GM21526 (cell line): ENCODE measurements at regions not wholly inside any gene's neighbourhood (a gene's known extent, or its start where the extent isn't known, plus 50 kb on each side); places are given as distances from the start of the nearest gene placed in this dataset.
A peak's percentile ranks its signal among the peaks of the same experiment; 100 is the strongest.
"Not testable (repeated sequence)": the region's sequence is repeated elsewhere in the genome, so short reads cannot be mapped to it uniquely, and the experiment has no call there.

Experiments
- ATAC-seq: cut with Tn5 transposase; IDR thresholded peaks from one replicate; pipeline ENCODE4 v1.9.1; 2021; ENCODE audit warnings: moderate library complexity; ENCODE audit not compliant: unreplicated experiment, low FRiP score

DNA sequence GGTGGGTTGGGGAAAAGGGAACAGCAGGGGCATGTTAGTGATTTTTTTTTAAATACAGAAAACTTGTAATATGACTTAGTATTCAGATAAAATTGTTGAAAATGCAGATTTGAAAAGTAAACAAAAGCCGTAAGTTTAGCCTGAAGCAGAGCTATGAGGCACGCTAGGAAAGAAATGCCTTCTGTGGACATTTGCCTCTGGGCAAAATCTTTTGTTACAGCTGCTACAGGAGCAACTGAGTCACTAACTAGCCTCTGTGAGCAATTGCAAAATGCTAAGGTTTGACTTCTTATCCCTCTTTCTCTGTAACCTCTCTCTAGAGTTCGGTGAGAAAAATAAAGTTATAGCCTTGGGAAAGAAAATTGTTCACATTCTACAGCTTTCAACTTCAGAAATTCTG lies 350.0 kb downstream of the SLC7A11 start:
- no peak for ATAC-seq

DNA sequence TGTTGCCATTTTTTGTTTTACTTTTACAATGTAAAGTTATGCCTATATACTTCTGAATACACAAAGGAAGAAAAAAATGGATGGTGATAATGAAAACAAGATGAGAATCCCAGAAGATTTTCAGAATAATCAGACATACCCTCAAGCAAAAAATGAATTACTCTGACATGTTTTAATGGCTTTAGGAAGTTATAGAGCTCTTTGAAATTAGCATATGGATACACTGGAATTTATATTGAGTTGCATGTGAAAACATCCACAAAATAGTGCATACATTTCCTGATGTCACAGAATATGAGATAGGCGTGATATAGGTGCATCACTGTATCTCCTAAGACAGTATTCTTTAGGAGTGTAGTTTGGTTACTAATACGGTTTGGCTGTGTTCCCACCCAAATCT lies 351.3 kb downstream of the SLC7A11 start:
- no peak for ATAC-seq

DNA sequence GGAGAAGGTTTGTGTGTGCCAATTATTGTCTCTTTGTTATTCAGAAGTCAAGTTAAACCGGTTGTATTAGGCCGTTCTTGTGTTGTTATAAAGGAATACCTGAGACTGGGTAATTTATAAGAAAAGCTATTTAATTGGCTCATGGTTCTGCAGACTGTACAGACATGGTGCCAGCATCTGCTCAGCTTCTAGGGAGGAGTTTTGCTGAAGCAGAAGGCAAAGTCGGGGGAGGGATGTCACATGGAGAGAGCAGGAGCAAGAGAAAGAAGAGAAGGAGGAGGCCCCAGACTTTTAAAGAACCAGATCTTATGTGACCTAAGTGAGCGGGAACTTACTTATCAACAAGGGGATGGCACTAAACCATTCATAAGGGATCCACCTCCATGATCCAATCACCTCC lies 349.3 kb upstream of the PCDH18 start:
- ATAC-seq = no peak

DNA sequence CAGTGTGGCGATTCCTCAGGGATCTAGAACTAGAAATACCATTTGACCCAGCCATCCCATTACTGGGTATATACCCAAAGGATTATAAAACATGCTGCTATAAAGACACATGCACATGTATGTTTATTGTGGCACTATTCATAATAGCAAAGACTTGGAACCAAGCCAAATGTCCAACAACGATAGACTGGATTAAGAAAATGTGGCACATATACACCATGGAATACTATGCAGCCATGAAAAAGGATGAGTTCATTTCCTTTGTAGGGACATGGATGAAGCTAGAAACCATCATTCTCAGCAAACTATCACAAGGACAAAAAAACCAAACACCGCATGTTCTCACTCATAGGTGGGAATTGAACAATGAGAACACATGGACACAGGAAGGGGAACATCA lies 335.8 kb upstream of the PCDH18 start:
- not testable (repeated sequence) for ATAC-seq

DNA sequence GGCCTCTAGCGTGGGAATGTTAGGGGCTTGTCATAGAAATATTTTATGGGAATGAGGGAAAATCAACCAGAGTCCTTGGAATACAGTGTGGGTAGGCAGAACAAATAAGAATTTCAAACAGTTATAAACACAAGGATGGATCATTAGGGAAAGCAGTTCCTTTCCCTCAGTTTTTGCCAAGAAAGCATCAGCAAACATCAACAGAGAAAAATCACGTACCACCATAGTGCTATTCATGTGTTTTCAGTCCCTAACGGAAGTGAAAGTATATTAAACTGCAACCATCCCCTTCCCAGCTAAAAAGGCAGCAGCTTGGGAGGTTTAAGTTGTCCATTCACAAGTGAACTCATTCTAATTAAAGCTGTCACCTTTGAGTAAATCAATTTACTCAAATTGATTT lies 334.4 kb upstream of the PCDH18 start:
- no peak for ATAC-seq

DNA sequence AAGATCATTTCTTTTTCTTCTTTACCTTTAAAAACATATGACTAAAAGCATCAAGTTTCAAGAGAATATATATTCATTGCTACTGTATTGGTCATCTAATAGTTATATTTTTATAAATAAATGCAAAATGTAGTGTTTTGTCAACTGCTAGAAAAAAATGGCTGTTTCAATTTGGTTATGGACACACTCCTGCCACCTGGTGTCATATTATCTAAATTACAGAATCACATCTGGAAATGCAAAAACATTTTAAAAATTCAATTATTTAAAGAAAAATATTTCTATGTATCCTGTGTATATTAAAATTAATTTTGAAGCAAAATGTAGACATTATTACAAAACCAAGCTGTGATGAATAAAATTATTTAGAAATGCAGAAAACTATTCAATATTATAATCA lies 329.4 kb upstream of the PCDH18 start:
- ATAC-seq = no peak

DNA sequence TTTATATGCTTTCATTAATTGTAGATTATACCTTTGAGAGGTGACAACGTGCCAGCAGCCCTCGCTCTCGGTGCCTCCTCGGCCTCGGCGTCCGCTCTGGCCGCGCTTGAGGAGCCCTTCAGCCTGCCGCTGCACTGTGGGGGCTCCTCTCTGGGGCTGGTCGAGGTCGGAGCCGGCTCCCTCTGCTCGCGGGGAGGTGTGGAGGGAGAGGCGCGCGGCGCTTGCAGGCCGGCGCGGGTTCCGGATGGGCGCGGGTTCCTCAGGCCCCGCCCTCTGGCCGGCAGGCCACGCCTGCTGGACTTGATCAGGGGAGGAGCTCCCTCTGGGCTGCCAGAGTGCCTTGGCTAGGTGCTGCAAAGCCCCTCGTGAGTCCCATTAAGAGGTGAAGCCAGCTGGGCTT lies 321.1 kb upstream of the PCDH18 start:
- no peak for ATAC-seq

DNA sequence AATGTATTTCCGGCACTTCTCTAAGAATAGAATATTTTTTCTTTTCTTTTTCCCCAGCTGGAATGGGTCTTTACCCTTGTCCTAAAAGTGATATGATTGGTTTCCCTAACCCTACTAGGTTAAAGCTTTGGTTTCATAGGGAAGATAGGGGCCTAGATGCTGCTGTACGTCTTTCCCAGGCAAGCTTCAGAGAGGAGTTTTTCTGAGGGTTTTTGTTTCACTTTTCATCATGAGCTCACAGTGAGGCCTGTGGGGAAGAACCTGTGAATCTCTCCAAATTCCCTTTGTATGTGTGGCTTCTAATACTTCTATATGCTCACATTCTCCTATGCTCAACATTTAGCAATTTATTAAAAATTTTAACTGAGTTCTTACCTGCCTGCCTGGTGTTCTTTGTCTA lies 320.0 kb upstream of the PCDH18 start:
- no peak for ATAC-seq

DNA sequence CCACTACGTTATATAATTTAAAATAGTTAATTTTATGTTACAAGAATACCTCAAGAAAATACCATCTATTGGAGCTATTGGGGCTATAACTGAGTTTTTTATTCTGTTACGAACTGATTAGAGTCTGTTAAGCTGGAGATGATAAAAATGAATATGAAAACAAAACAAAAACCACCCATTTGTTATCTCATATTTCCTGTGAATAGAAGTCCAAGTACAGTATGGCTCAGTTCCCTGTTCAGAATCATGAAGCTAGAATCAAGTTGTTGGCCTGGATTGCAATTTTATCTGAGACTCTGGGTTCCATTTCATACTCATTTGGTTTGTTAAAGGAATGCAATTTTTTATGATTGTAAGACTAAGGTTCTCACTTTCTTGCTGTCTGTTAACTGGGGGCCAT lies 319.1 kb upstream of the PCDH18 start:
- ATAC-seq = no peak

DNA sequence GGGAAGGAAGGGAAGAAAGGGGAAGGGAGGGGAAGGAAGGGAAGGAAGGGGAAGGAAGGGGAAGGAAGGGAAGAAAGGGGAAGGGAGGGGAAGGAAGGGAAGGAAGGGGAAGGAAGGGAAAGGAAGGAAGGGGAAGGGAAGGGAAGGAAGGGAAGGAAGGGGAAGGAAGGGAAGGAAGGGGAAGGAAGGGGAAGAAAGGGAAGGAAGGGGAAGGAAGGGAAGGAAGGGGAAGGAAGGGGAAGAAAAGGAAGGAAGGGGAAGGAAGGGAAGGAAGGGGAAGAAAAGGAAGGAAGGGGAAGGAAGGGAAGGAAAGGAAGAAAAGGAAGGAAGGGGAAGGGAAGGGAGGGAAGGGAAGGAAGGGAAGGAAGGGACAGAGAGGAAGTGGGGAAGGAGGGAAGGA lies 295.7 kb upstream of the PCDH18 start:
- not testable (repeated sequence) for ATAC-seq

DNA sequence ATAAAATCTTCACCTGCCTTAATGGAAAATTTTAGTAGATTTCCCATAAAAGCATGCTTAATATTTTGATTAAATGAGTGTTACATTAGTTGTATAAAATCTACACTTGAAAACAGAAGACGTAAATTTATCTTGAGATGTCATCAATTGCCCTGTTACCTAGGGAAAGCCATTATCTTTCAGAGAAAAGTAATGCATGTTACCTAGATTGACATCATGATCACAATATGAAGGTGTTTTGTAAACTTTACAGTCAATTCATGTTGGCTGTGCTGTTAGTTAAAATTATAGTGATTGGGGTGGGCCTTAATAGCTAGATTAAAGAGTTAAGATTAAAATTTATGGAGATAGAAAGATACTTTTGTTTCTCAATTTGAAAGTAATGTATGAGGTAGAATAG lies 293.2 kb upstream of the PCDH18 start:
- no peak for ATAC-seq

DNA sequence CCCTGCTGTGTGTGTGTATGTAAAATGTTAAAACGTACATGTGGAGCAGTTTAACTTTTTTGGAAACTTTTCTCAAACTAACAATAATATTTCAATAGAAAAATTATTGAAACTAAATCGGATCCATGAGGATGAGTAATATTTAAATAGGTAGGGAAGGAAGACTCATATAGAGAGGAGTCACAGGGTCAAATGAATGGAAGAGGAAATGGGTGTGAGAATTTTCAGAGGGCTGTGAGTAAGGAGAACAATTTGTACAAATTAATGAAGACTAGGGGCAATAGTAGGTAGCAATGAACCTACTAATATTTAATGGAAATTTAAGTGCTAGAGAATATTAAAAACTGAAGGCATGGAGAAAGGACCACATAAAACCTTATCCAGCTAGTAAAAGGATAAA lies 290.7 kb upstream of the PCDH18 start:
- no peak for ATAC-seq

DNA sequence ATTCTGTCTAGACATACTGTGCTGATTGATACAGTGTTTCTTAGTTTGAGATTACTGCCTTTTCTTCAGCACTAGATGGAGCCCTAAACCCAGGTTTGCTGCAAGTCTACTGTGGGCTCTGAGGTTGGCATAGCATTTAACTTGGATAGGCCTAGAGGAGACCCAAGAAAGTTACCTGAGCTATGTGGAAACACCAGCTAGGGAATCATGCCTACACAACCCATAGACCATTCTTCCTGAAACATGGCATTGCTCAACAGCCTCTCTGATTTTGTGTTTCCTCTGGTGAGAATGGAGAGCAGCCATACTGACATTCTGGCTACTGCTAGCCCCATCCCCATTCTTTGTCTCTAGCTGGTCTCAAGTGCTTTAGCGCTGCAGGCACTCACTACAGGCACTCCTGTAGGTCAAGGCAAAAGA lies 287.7 kb upstream of the PCDH18 start:
- peak; percentile 87 for ATAC-seq

DNA sequence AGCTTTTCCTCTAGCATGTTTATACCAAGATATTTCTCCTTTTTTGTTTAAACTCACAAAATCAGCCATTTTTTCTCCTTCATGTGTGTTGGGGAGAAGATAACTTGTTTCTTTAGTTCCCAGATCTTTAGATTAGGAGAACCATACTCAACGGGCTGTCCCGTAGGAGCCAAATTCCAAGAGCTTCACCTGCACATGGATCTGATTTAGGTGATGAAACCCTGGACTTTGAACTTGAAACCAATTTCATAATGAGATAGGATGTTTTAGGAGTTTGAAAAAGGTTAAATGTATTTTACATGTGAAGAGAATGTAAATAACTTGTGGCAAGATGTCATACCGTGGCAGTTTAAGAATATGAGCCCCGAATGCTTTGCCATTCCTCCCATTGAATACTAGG lies 280.0 kb upstream of the PCDH18 start:
- no peak for ATAC-seq

DNA sequence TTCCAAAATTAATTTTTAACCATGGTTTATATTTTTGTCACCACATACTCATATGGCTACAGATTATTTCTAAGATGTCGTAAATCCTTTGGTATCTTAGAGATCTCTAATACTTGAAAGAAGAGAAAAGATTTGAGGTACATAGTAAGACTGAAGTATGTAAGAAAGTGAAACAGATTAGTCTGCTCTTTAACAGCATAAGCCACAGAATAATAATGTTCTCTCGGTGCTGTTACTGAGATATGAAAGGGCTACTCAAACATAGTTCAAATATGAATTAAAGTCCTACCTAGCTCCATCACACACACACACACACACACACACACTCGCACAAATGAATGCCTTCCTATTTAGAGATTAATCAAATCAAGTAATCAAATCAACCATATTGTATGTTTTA lies 274.1 kb upstream of the PCDH18 start:
- ATAC-seq = no peak

DNA sequence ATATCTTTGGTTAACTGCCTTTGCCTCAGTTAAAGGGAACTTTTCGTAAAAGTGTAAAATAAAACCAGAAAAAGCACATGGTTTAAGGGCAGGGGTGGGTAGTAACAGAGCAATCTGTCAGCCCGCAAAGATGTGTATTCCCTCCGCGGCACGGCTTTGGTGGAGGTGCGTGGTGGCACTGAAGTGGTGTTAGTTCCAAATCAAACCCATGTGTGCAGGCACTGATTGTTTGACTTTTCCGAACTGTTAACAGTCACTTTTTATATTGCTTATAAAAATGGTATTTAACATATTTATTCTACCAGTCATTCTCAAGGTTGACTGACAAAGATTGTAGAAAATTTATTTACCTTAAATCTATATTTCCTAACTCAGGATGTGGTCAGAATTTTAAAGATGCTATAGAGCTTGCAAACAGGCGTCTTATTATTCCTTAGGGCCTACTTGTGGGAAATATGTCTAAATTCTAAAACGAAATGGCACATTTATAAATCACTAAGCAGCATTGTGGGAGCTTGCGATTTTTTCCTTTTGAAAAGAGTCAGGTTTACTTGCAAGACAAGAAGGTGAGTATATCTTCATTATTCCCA lies 272.7 kb upstream of the PCDH18 start:
- ATAC-seq = no peak

DNA sequence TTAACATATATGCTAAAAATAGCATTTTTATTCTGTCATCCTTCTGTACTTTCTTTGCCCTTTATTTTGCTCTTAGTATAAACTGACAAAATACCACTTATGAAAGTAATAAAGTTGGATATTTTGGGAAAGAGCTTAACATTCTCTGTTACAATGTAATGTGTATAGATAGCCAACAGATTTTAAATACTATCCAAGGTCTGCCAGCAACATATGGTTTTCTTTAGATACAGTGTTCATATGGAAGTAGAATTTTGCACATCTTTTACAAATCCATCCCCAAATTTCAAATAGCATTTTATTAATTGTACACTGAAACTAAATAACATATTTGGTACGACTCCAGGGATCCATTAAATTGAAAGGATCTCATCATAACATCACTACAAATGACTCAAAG lies 268.6 kb upstream of the PCDH18 start:
- ATAC-seq = no peak

DNA sequence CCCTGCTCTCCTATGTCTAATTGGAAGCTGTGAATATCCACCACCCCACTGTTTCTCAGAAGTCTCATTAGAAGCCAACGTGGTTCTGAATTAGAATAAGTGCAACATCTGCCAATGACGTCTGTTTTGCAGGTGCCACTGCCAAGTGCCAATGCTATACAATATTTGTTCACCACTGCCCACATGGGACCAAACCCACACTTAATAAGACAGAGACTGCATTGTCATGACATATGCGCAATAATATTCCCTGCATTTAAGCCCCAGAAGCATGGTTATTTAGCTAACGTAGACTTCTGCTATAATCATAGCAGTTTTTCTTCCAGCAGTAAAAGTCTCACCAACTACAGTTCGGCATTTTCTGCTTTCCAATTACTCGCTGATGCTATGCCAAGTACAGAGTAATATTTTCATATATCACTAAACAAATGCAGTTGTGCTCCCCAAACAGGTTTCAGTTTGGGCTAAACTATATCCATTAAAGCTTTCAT lies 262.5 kb upstream of the PCDH18 start:
- ATAC-seq = no peak

DNA sequence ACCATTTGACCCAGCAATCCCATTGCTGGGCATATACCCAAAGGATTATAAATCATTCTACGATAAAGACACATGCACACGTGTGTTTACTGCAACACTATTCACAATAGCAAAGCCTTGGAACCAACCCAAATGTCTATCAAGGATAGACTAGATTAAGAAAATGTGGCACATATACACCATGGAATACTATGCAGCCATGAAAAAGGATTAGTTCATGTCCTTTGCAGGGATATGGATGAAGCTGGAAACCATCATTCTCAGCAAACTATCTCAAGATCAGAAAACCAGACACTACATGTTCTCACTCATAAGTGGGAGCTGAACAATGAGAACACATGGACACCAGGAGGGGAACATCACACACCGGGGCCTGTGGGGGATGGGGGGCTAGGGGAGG lies 257.0 kb upstream of the PCDH18 start:
- not testable (repeated sequence) for ATAC-seq

DNA sequence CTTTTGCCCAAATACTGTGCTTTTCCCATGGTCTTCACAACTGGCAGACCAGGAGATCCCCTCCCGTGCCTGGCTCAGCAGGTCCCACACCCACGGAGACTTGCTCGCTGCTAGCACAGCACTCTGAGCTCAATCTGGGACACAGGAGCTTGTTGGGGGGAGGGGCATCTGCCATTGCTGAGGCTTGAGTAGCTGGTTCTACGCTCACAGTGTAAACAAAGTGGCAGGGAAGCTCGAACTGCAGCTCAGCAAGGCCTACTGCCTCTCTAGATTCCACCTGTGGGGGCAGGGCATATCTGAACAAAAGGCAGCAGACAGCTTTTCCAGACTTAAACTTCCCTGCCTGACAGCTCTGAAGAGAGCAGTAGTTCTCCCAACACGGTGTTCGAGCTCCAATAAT lies 251.6 kb upstream of the PCDH18 start:
- ATAC-seq = not testable (repeated sequence)

DNA sequence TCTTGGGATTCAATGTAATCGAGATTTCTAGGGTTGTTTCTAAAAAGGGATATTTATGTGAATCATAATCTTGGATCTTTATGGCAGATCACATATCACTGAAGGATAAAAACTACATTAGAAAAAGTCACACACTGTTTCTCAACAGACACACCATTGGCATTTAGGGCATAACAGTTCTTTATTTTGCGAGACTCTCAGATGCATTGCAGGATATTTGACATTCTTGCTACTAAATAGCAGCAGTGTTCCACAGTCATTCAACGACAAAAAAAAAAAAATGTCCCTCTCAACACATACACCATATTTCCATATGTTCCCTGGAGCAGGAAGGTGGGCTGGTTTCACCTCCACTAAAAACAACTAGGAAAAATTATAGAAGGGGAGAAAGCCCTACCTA lies 243.4 kb upstream of the PCDH18 start:
- ATAC-seq = no peak

DNA sequence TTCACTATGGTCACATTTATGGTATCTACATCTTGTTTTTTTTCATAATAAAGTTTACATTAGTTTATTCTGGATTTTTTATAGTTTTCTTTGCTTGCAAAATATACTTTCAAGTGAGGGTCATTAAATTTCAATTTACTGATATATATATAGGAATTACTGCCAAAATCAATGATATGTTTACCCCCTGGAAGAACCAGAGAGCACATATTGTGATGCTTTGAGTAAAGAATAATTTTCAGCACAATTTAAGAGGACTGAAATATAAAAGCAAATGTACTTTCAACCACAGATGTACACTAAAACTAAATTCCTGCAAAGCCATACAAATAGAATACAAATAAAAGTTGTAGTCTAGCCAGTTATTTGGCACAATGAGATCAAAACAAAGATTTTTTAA lies 242.2 kb upstream of the PCDH18 start:
- ATAC-seq = no peak

DNA sequence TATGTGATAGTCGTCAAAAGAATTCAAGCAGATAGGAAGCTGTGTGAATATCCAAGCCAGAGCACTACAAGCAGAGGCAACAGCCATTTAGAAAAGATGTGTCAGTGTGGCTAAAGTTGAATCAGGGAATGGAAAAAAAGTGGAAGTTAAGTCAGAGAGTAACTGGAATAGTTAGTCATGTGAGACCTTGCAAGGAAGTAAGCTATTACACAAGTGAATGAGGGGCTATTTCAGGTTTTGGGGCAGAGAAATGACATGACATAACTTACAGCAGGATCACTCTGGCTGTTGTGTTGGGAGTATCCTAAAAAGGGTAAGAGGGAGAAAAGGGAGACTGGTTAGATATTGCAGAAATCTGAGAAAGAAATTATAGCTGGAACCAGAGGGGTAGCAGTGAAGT lies 236.6 kb upstream of the PCDH18 start:
- ATAC-seq = no peak
